GM19324 (cell line): ENCODE measurements at regions not wholly inside any gene's neighbourhood (a gene's known extent, or its start where the extent isn't known, plus 50 kb on each side); places are given as distances from the start of the nearest gene placed in this dataset.
A peak's percentile ranks its signal among the peaks of the same experiment; 100 is the strongest.
"Not testable (repeated sequence)": the region's sequence is repeated elsewhere in the genome, so short reads cannot be mapped to it uniquely, and the experiment has no call there.

Experiments used
- ATAC-seq: cut with Tn5 transposase; IDR thresholded peaks from one replicate; pipeline ENCODE4 v1.9.1; 2021; ENCODE audit warnings: mild to moderate bottlenecking, moderate library complexity; ENCODE audit not compliant: unreplicated experiment, low FRiP score

DNA sequence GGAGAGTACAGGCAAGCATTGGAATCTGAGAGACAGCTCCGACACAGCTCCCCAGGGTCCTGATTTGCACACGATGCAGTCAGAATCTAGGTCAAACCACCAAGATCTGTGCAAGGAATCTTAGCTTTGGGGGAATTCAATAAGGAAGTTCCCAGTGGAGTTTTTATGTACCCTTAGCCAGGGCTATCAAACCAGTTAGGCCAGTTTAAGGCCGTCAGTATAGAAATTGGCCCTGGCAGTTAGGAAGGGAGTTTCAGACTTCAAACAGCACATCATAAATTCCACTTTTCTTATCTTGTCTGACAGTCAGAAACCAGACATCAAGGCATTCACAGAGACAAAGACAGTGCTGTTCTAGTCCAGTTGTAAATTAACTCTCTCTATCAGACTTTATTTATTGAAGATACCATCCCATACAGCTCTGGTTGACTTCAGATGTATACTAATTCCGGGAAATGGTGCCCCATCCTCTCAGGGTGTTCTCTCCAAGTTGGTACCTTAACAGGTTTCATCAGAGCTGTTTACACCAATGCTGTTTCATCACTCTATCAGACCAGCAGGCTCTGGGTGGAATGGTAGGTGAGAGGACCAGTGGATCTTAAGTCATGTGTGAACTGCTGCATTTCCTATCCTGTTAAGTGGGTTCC lies 157.5 kb upstream of the ATF7IP start:
- ATAC-seq: no peak

- no peak for ATAC-seq
Measured at GRCh38 chr12:14211947-14212387, 153.5 kb upstream of the ATF7IP start.

- ATAC-seq: no peak
Measured at GRCh38 chr12:14213542-14213941, 151.9 kb upstream of the ATF7IP start.

DNA sequence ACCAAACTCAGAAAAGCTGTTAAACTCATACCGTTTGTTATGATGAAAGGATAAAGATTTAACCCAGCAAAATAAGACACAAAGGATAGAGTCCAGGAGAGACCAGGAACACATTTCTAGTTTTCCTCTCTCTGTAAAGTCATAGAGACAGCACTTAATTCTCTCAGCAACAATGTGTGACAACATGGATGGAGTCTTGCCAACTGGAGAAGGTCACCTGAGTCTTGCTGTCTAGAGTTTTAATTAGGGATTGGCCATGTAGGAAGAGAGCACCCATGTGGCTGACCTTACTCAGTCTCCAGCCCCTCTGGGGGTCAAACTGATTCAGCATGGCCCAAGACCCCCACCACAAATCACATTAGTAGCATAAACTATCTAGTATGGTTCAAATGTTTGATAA lies 151.0 kb upstream of the ATF7IP start:
- no peak for ATAC-seq

DNA sequence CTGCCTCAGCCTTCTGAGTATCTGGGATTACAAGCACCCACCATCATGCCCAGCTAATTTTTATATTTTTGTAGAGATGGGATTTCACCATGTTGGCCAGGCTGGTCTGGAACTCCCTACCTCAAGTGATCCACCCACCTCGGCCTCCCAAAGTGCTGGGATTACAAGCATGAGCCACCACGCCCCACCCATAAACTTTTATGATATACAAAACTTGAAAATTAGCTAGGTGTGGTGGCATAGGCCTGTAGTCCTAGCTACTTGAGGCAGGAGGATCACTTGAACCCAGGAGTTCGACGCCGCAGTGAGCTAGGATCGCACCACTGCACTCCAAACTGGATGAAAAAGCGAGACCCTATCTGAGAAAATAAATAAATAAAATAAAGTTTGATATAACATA lies 149.5 kb upstream of the ATF7IP start:
- ATAC-seq: not testable (repeated sequence)

GRCh38 chr12:14216405-14217294 lies 148.8 kb upstream of the ATF7IP start:
- ATAC-seq: no peak

GRCh38 chr12:14219156-14219555 lies 146.3 kb upstream of the ATF7IP start:
- no peak for ATAC-seq

- ATAC-seq: not testable (repeated sequence)
Measured at GRCh38 chr12:14219670-14220069, 145.8 kb upstream of the ATF7IP start.

DNA sequence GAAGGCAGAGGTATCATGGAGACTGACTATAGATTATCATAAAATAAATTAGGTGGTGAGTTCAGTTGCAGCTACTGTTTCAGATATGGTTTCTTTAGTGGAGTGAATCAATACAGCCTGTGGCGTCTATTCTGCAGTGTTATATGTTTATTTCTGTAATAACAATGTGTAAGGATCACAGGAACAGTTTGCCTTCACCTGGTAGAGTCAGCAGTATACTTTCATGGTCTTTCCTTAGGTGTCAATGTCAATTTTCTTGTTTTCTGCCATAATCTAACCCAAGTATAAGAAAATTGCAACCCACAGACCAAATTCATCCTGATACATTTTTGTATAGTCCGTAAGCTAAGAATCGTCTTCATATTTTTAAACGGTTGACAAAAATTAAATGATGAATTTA lies 140.4 kb upstream of the ATF7IP start:
- ATAC-seq: no peak

DNA sequence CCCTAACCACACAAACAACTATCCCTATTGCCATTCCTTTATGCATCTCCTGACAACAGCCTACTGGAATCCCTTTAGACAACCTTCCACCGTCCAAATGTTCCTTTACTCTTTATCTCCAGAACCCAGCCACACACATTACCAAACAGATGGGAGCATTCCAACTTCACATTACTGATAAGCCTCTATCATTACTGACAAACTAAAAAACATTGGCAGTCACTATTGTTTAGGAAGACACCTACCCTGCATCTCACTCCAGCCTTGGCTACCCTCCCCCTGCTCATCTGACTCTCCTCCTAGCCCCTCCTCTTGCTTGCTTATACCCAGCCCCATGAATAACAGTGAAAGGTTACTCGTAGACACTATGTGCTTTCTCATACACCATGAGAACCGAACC lies 130.3 kb upstream of the ATF7IP start:
- not testable (repeated sequence) for ATAC-seq

GRCh38 chr12:14236641-14237040 lies 128.8 kb upstream of the ATF7IP start:
- not testable (repeated sequence) for ATAC-seq

GRCh38 chr12:14238221-14238792 lies 127.2 kb upstream of the ATF7IP start:
- ATAC-seq: no peak

DNA sequence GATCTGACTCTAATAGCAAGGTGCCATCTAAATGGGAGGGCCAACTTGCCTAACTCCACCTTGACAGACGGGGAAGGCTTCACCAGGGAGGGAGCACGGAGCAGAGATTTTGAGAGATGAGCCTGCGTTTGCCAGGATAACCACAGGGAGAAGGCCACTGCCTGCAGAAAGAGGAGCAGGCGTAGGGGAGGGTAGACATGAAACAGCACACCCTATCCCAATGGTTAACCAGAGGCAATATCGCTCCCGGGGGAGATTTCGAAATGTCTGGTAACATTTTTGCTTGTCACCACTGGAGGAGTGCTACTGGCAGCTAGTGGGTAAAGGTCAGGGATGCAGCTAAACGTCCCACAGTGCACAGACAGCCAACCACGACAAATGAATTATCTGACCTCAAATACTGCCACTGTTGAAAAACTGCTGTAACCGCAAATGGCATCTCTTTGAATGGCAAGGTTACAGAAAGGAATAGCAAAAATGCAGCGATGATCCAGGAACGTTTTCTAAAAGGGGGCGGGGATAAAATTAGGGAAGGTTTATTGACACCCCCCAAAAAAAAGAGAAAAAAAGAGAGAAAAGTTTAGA lies 126.0 kb upstream of the ATF7IP start:
- peak; percentile 78 for ATAC-seq

DNA sequence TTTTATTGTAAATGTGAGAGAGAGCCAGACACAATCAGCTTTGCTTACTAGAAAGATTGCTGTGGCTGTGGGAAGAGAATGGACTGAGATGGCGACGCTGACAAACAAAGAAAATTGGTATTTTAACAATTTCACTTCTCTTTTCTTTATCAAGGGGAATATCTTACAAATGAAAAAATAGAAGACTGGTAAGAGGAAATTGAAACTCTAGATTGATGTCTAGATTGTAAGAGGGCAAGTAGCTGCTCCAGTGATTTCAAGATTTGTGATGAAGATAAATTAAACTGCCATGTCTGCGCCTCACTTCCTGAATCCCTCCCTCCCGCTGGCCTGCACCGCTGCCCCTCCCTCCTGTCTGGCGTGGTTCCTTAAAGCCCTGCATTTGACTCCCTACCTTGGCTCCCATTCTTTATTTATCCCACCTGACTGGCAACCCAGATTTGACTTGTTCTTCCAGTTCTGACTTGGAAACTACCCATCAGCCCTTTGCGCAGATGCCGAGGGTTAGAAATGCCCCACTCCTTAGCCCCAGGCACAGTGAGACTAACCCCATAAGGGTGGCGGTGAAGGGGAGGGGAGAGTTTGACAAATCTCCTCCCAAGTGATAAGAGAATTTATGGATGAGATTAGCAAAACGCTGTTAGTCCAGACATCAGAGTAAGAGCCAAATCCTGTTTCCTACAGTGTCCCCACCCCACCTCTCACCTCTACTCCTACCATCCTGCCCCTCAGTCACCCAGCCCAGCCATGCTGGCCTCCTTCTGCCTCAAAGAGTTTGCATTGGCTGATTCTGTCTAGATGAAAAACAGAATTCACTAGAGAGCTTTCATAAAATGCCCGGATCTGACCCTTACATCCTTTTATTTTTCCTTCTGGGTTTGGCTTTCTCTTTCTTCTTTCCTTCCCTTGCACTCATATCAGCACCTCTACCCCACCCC lies 125.3 kb upstream of the ATF7IP start:
- peak; percentile 35 for ATAC-seq

GRCh38 chr12:14240873-14241220 lies 124.6 kb upstream of the ATF7IP start:
- no peak for ATAC-seq

- ATAC-seq: not testable (repeated sequence)
Measured at GRCh38 chr12:14242825-14243224, 122.7 kb upstream of the ATF7IP start.

DNA sequence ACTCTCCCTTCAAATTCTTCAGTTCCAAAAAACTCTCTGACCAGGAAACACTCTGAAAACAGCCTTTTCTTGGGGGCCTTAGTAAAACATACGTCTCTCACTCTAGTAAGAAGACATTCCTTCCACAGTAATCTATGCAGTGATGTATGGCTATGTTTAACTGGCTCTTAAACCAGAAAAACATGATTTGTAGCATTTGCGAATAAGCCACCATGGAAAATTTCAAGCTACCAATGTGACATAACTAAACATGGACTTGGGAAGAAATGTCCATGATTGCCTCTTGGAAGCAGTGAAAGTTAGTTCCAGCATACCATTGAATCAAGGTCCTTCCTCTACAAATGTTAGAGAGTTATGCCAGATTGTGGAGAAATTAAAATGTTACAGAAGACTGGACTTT lies 121.5 kb upstream of the ATF7IP start:
- ATAC-seq: no peak

GRCh38 chr12:14244876-14245669 lies 120.4 kb upstream of the ATF7IP start:
- ATAC-seq: no peak

GRCh38 chr12:14247166-14247565 lies 118.3 kb upstream of the ATF7IP start:
- ATAC-seq: no peak
